GM12878 (cell line): ENCODE measurements at regions not wholly inside any gene's neighbourhood (a gene's known extent, or its start where the extent isn't known, plus 50 kb on each side); places are given as distances from the start of the nearest gene placed in this dataset.

Source experiments
- FOXK2 ChIP-seq: fragments of 450-650 bp; IDR thresholded peaks from 2 replicates; pipeline ENCODE4 v1.6.1; 2017; ENCODE audit warnings: mild to moderate bottlenecking, moderate library complexity
- MTA3 ChIP-seq: IDR thresholded peaks from 2 replicates; pipeline ENCODE4 v1.6.1; 2012; ENCODE audit warnings: low read length, inconsistent platforms, borderline replicate concordance
- NR2C2 ChIP-seq: IDR thresholded peaks from 2 replicates; pipeline ENCODE4 v1.6.1; 2011; ENCODE audit warnings: borderline replicate concordance, low read depth; ENCODE audit not compliant: control insufficient read depth, insufficient read length
- RUNX3 ChIP-seq: IDR thresholded peaks from 2 replicates; pipeline ENCODE4 v1.6.1; 2012; ENCODE audit warnings: low read length, inconsistent platforms
- SREBF2 ChIP-seq: IDR thresholded peaks from 2 replicates; pipeline ENCODE4 v1.6.1; 2012; ENCODE audit warnings: mild to moderate bottlenecking, low read length
- ZNF217 ChIP-seq: fragments of 450-650 bp; IDR thresholded peaks from 2 replicates; pipeline ENCODE4 v1.6.1; 2017; ENCODE audit warnings: antibody characterized with exemption, mild to moderate bottlenecking
- TF ChIP-seq, protein P1 (sequence below): IDR thresholded peaks from 2 replicates; pipeline ENCODE4 v1.6.1; 2011; ENCODE audit warnings: borderline replicate concordance, low read depth, mild to moderate bottlenecking, moderate library complexity, low read length; ENCODE audit not compliant: insufficient read depth, poor library complexity, severe bottlenecking
- TF ChIP-seq, protein P2 (sequence below): IDR thresholded peaks from 2 replicates; pipeline ENCODE4 v1.6.1; 2011; ENCODE audit warnings: low read depth, mild to moderate bottlenecking, low read length, moderate library complexity, borderline replicate concordance; ENCODE audit errors: extremely low read depth
- TF ChIP-seq, protein P3 (sequence below): fragments of 450-650 bp; IDR thresholded peaks from 2 replicates; pipeline ENCODE4 v1.6.1; 2017; ENCODE audit warnings: mild to moderate bottlenecking
- TF ChIP-seq, protein P4 (sequence below): fragments of 450-650 bp; IDR thresholded peaks from 2 replicates; pipeline ENCODE4 v1.6.1; 2018; ENCODE audit warnings: mild to moderate bottlenecking, low read depth, moderate library complexity; ENCODE audit not compliant: partially characterized antibody
- TF ChIP-seq, protein P5 (sequence below): fragments of 450-650 bp; IDR thresholded peaks from 2 replicates; pipeline ENCODE4 v1.6.1; 2016; ENCODE audit warnings: mild to moderate bottlenecking, moderate library complexity, borderline replicate concordance
- TF ChIP-seq, protein P6 (sequence below): fragments of 450-650 bp; IDR thresholded peaks from 2 replicates; pipeline ENCODE4 v1.6.1; 2018; ENCODE audit warnings: borderline replicate concordance, mild to moderate bottlenecking; ENCODE audit not compliant: partially characterized antibody
- TF ChIP-seq, protein P7 (sequence below): fragments of 450-650 bp; IDR thresholded peaks from 2 replicates; pipeline ENCODE4 v1.6.1; 2016; ENCODE audit warnings: mild to moderate bottlenecking

DNA sequence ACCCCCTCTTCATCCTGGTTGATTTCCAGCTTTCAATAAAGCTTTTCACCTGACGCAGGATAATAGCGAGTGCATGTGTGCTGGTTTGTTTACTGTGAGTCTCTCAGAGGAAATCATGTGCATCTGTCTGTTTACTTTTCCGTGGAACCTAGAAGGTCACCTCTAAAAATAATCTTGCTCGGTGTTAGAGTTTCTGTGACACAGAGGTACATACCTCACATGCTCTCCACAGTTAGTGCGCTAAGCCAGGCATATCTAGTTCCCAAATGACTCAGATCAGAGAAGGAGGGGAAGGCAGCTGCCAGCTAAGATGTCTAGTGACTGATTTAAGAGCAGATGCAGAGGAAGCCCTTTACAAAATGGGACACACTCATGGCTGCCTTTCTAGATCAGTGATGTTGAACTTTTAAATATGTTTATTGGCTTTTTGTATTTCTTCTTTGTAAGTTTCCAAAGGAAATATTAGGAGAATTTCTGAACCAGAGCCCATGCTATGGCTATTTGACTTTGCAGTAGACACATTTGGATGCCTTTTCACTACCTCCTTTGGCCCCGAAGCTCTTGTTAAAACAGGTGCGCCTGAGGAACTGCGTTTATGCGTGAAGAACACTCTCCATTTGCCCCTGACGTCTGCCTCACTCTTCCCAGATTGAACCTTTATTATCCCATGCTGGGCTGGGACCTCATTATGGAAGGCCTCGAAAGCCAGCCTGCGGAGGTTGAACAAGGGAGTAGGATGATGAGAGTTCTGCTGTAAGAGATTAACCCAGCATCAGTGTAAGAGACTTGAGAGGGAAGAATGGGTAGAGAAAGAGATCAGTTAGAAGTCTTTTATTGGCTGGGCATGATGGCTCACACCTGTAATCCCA is 145.6 kb downstream of the FAM161A start (continued):
- TF ChIP-seq, protein P1, sequence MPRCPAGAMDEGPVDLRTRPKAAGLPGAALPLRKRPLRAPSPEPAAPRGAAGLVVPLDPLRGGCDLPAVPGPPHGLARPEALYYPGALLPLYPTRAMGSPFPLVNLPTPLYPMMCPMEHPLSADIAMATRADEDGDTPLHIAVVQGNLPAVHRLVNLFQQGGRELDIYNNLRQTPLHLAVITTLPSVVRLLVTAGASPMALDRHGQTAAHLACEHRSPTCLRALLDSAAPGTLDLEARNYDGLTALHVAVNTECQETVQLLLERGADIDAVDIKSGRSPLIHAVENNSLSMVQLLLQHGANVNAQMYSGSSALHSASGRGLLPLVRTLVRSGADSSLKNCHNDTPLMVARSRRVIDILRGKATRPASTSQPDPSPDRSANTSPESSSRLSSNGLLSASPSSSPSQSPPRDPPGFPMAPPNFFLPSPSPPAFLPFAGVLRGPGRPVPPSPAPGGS, result no peak
- TF ChIP-seq, protein P2, sequence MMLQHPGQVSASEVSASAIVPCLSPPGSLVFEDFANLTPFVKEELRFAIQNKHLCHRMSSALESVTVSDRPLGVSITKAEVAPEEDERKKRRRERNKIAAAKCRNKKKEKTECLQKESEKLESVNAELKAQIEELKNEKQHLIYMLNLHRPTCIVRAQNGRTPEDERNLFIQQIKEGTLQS, result no peak
- TF ChIP-seq NR2C2, result no peak
- no peak for TF ChIP-seq ZNF217
- TF ChIP-seq, protein P3, sequence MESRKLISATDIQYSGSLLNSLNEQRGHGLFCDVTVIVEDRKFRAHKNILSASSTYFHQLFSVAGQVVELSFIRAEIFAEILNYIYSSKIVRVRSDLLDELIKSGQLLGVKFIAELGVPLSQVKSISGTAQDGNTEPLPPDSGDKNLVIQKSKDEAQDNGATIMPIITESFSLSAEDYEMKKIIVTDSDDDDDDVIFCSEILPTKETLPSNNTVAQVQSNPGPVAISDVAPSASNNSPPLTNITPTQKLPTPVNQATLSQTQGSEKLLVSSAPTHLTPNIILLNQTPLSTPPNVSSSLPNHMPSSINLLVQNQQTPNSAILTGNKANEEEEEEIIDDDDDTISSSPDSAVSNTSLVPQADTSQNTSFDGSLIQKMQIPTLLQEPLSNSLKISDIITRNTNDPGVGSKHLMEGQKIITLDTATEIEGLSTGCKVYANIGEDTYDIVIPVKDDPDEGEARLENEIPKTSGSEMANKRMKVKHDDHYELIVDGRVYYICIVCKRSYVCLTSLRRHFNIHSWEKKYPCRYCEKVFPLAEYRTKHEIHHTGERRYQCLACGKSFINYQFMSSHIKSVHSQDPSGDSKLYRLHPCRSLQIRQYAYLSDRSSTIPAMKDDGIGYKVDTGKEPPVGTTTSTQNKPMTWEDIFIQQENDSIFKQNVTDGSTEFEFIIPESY, result no peak
- peak; percentile 58 for TF ChIP-seq FOXK2
- TF ChIP-seq, protein P4, sequence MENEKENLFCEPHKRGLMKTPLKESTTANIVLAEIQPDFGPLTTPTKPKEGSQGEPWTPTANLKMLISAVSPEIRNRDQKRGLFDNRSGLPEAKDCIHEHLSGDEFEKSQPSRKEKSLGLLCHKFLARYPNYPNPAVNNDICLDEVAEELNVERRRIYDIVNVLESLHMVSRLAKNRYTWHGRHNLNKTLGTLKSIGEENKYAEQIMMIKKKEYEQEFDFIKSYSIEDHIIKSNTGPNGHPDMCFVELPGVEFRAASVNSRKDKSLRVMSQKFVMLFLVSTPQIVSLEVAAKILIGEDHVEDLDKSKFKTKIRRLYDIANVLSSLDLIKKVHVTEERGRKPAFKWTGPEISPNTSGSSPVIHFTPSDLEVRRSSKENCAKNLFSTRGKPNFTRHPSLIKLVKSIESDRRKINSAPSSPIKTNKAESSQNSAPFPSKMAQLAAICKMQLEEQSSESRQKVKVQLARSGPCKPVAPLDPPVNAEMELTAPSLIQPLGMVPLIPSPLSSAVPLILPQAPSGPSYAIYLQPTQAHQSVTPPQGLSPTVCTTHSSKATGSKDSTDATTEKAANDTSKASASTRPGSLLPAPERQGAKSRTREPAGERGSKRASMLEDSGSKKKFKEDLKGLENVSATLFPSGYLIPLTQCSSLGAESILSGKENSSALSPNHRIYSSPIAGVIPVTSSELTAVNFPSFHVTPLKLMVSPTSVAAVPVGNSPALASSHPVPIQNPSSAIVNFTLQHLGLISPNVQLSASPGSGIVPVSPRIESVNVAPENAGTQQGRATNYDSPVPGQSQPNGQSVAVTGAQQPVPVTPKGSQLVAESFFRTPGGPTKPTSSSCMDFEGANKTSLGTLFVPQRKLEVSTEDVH, result no peak
- TF ChIP-seq MTA3, result no peak
- TF ChIP-seq RUNX3, result peak; percentile 75
- TF ChIP-seq, protein P5, sequence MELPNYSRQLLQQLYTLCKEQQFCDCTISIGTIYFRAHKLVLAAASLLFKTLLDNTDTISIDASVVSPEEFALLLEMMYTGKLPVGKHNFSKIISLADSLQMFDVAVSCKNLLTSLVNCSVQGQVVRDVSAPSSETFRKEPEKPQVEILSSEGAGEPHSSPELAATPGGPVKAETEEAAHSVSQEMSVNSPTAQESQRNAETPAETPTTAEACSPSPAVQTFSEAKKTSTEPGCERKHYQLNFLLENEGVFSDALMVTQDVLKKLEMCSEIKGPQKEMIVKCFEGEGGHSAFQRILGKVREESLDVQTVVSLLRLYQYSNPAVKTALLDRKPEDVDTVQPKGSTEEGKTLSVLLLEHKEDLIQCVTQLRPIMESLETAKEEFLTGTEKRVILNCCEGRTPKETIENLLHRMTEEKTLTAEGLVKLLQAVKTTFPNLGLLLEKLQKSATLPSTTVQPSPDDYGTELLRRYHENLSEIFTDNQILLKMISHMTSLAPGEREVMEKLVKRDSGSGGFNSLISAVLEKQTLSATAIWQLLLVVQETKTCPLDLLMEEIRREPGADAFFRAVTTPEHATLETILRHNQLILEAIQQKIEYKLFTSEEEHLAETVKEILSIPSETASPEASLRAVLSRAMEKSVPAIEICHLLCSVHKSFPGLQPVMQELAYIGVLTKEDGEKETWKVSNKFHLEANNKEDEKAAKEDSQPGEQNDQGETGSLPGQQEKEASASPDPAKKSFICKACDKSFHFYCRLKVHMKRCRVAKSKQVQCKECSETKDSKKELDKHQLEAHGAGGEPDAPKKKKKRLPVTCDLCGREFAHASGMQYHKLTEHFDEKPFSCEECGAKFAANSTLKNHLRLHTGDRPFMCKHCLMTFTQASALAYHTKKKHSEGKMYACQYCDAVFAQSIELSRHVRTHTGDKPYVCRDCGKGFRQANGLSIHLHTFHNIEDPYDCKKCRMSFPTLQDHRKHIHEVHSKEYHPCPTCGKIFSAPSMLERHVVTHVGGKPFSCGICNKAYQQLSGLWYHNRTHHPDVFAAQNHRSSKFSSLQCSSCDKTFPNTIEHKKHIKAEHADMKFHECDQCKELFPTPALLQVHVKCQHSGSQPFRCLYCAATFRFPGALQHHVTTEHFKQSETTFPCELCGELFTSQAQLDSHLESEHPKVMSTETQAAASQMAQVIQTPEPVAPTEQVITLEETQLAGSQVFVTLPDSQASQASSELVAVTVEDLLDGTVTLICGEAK, result peak; percentile 70
- no peak for TF ChIP-seq SREBF2
- TF ChIP-seq, protein P6, sequence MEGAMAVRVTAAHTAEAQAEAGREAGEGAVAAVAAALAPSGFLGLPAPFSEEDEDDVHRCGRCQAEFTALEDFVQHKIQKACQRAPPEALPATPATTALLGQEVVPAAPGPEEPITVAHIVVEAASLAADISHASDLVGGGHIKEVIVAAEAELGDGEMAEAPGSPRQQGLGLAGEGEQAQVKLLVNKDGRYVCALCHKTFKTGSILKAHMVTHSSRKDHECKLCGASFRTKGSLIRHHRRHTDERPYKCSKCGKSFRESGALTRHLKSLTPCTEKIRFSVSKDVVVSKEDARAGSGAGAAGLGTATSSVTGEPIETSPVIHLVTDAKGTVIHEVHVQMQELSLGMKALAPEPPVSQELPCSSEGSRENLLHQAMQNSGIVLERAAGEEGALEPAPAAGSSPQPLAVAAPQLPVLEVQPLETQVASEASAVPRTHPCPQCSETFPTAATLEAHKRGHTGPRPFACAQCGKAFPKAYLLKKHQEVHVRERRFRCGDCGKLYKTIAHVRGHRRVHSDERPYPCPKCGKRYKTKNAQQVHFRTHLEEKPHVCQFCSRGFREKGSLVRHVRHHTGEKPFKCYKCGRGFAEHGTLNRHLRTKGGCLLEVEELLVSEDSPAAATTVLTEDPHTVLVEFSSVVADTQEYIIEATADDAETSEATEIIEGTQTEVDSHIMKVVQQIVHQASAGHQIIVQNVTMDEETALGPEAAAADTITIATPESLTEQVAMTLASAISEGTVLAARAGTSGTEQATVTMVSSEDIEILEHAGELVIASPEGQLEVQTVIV, result no peak
- TF ChIP-seq, protein P7, sequence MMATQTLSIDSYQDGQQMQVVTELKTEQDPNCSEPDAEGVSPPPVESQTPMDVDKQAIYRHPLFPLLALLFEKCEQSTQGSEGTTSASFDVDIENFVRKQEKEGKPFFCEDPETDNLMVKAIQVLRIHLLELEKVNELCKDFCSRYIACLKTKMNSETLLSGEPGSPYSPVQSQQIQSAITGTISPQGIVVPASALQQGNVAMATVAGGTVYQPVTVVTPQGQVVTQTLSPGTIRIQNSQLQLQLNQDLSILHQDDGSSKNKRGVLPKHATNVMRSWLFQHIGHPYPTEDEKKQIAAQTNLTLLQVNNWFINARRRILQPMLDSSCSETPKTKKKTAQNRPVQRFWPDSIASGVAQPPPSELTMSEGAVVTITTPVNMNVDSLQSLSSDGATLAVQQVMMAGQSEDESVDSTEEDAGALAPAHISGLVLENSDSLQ, result peak; percentile 74
